ENCODE measurements at regions not wholly inside any gene's neighbourhood (a gene's known extent, or its start where the extent isn't known, plus 50 kb on each side); places are given as distances from the start of the nearest gene placed in this dataset.

GRCh38 chr18:67574749-67575148, 58.2 kb upstream of the DSEL start:
- H3K27me3 Mint-ChIP-seq: no peaks in the 10 kb centered on the region
- CTCF ChIA-PET: no interaction called here
- no peaks in the 10 kb centered on the region for H3K9me3 Mint-ChIP-seq (ENCODE audit: low read depth)
- no peak overlapping the region for H3K4me3 Mint-ChIP-seq
- H3K4me1 Mint-ChIP-seq: no peaks in the 10 kb centered on the region
- DNase-seq (no peak), ATAC-seq (no peak)
- no peaks in the 10 kb centered on the region for H3K36me3 Mint-ChIP-seq
- H3K27ac Mint-ChIP-seq: no peak overlapping the region

GRCh38 chr18:67568166-67568565, 51.6 kb upstream of the DSEL start:
- CTCF ChIA-PET: no interaction called here
- no peaks in the 10 kb centered on the region for H3K27me3 Mint-ChIP-seq
- no peaks in the 10 kb centered on the region for H3K9me3 Mint-ChIP-seq (ENCODE audit: low read depth)
- no peaks in the 10 kb centered on the region for H3K36me3 Mint-ChIP-seq
- no peak overlapping the region for H3K4me3 Mint-ChIP-seq
- no peak overlapping the region for H3K27ac Mint-ChIP-seq
- DNase-seq (no peak), ATAC-seq (no peak)
- H3K4me1 Mint-ChIP-seq: no peaks in the 10 kb centered on the region

All from activated CD8-positive, alpha-beta memory T cell treated with anti-CD3 and anti-CD28 coated beads, Interleukin-2, amount 10 ng/mL, durations not matched to agents 7 days and 5 days (primary cell).